ENCODE measurements at regions not wholly inside any gene's neighbourhood (a gene's known extent, or its start where the extent isn't known, plus 50 kb on each side); places are given as distances from the start of the nearest gene placed in this dataset.

- ATAC-seq (ENCODE audit: low read depth in 2 of 2) (no peak), DNase-seq (no peak)
- no peaks in the 10 kb centered on the region for H3K36me3 Mint-ChIP-seq
- H3K4me3 Mint-ChIP-seq = no peak overlapping the region
- peaks cover 0 to 14% (median 5%) of the 10 kb centered on the region in 3 donors for H3K4me1 Mint-ChIP-seq
- peaks cover 0 to 2% (median 0%) of the 10 kb centered on the region in 7 donors for H3K9me3 Mint-ChIP-seq
- H3K27me3 Mint-ChIP-seq = no peaks in the 10 kb centered on the region
- H3K27ac Mint-ChIP-seq = peak overlapping the region in 1 of 6 donors; percentile 76
These were observed 88.2 kb downstream of the GABPA start for GRCh38 chr21:25822981-25823380.

GRCh38 chr21:25826652-25827051 is 91.9 kb downstream of the GABPA start:
- H3K27me3 Mint-ChIP-seq = no peaks in the 10 kb centered on the region
- peaks cover 0 to 2% (median 0%) of the 10 kb centered on the region in 7 donors for H3K9me3 Mint-ChIP-seq
- no peak overlapping the region for H3K4me3 Mint-ChIP-seq
- H3K4me1 Mint-ChIP-seq = peaks cover 0 to 14% (median 5%) of the 10 kb centered on the region in 3 donors
- DNase-seq (no peak), ATAC-seq (ENCODE audit: low read depth in 2 of 2) (no peak)
- no peak overlapping the region for H3K27ac Mint-ChIP-seq
- H3K36me3 Mint-ChIP-seq = no peaks in the 10 kb centered on the region

GRCh38 chr21:25827513-25827912 is 92.7 kb downstream of the GABPA start:
- peaks cover 0 to 14% (median 5%) of the 10 kb centered on the region in 3 donors for H3K4me1 Mint-ChIP-seq
- H3K36me3 Mint-ChIP-seq = no peaks in the 10 kb centered on the region
- DNase-seq (no peak), ATAC-seq (ENCODE audit: low read depth in 2 of 2) (no peak)
- H3K27ac Mint-ChIP-seq = no peak overlapping the region
- no peaks in the 10 kb centered on the region for H3K27me3 Mint-ChIP-seq
- no peak overlapping the region for H3K4me3 Mint-ChIP-seq
- peaks cover 0 to 2% (median 0%) of the 10 kb centered on the region in 7 donors for H3K9me3 Mint-ChIP-seq
